DMS153 (cell line): ENCODE measurements at regions not wholly inside any gene's neighbourhood (a gene's known extent, or its start where the extent isn't known, plus 50 kb on each side); places are given as distances from the start of the nearest gene placed in this dataset.

Experiments used
- DNase-seq: peaks from one replicate; lab custom pipeline; 2025; lab: John Stamatoyannopoulos, UW

- DNase-seq = no peak
These were observed 1109.3 kb downstream of the ROBO2 start for GRCh38 chr3:78148986-78149717.

GRCh38 chr3:78153973-78154372 is 1114.1 kb downstream of the ROBO2 start:
- no peak for DNase-seq

GRCh38 chr3:78154521-78155186 is 1114.8 kb downstream of the ROBO2 start:
- no peak for DNase-seq

DNA sequence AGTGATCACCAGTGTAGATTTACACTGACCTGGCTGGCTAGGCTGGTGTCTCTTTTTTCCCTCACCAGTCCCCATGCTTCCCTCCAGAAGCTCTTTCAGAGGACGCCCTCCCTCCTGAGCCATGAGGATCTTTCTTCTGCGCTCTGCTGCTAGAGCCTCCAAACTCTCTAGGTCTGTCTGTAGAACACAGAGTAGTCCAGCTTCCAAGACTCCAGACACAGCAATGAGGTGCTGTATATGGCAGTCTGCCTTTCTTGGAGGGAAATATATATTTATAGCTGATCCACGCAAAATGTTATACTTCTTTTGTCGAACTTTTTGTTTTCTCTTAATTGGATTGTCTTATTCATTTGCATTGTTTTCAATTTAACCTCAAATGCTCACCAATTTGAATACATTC is 1121.8 kb downstream of the ROBO2 start:
- DNase-seq = no peak

- no peak for DNase-seq
These were observed 1123.5 kb downstream of the ROBO2 start for GRCh38 chr3:78163379-78163778.

- no peak for DNase-seq
These were observed 1126.0 kb downstream of the ROBO2 start for GRCh38 chr3:78165876-78166275.

DNA sequence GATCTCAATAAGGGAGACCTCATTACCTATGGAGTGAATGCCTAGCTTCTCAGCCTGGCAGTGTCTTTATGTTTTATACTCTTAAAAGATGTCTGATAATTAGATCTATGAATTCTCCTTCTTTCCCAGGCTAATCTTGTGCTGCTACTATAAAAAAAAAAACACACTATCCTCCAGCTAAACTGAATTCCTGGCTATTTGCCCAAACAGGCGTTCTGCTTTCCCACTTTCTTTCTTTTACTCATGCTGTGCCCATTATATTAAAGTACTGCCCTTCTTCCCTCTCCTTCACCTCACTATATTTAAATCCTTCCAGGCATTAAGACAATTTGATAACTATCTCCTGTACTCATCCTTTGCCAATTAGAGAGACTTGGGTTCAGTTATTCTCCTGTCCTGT is 1134.9 kb downstream of the ROBO2 start:
- no peak for DNase-seq

DNA sequence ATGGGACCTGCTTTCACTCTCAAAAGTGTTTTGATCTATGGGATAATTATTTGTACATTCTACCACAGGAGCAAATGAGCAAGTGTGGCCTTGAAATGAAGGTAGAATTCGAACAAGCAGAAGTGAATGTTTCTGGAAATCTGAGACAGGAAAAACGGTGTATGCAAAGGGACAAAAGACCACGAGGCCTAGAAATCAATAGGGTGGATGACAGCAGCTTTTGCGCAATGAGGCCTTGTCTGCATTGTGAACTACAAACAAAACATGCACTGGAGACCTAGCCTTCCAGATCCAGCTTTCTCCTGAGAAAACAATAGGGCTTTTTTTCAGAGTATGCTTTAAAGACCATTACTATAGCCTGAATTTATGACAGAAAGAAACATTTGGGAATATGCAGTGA is 1137.0 kb downstream of the ROBO2 start:
- no peak for DNase-seq

GRCh38 chr3:78177780-78178179 is 1137.9 kb downstream of the ROBO2 start:
- DNase-seq = no peak

- no peak for DNase-seq
These were observed 1138.3 kb downstream of the ROBO2 start for GRCh38 chr3:78178209-78178608.

DNA sequence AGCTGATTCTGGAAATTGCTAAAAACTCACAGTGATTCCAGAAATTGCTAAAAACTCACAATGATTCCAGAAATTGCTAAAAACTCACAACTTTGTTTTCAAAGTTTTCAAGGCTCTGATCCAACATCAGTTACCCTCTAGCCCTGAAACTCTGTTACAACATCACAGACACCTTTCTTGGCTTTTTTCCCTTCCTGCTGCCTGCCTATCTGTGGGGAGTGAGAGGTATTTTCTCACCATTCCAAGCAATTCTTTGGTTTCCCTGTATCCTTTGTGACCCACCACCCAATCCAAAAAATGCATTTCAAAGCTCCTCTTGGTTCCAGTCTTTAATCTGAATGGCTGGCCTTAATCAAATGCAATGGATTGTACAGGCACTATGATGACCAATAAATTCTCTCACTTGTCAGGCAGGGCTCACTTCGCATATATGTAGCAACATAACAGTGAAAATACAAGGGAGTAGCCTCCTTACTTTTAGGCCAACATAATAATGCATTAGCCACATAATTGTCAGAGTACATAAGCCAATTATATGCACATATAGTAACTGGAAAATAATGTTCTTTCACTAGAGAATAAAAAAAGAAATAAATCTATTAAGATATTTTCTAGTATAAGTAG is 1139.0 kb downstream of the ROBO2 start:
- DNase-seq = no peak

- DNase-seq = peak; percentile 38
These were observed 1144.2 kb downstream of the ROBO2 start for GRCh38 chr3:78183906-78184599.

- no peak for DNase-seq
These were observed 1146.5 kb downstream of the ROBO2 start for GRCh38 chr3:78186404-78186803.

GRCh38 chr3:78201091-78201490 is 1161.2 kb downstream of the ROBO2 start:
- DNase-seq = peak; percentile 7

- DNase-seq = no peak
These were observed 1165.1 kb downstream of the ROBO2 start for GRCh38 chr3:78204977-78205376.

DNA sequence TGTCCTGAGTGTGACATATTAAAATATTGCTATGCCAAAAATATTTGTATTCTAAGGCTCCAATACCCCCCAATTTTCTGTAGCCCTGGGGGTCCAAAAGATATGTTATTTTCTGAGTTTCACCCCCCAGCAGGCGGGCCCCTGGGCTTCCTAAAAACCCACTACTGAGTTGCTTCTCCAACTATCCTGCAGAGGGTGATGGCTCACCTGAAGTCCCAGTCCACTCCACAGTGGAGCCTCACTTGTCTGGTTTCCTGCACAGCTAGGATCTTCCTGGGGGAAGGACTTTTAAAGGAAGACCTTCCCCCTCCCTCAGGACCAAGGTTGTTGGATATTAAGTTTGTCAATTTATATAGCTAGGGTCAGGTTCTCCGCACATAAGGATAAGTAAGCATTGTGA is 1181.4 kb downstream of the ROBO2 start:
- DNase-seq = no peak

DNA sequence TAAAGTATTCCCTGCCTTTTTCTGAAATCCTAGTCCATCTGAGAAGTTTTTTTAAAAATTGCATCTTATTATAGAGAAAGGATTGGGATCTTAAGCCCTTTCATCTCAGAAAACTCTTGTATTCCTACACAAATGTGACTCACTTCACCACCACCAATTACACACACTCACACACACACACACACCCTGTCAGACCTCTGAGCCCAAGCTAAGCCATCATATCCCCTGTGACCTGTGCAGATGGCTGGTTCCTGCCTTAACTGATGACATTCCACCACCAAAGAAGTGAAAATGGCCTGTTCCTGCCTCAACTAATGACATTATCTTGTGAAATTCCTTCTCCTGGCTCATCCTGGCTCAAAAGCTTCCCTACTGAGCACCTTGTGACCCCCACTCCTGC is 1181.9 kb downstream of the ROBO2 start:
- no peak for DNase-seq

DNA sequence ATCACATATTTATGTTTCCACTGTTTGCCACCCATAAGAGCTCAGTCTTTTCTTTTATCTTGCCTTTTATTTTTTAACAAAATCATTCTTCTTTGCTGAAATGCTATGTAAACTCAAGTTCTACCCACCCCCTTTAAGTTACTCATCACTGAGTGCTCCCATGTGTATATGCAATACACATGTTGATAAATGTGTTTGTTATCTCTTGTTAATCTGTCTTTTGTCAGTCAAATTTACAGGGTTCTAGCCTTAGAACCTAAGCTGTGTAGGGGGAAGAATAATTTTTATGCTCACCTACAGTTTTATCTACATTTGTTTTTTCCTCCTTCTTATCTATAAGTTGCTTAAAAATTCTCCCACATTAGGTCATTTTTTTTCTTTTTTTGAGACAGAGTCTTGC is 1195.9 kb downstream of the ROBO2 start:
- no peak for DNase-seq

DNA sequence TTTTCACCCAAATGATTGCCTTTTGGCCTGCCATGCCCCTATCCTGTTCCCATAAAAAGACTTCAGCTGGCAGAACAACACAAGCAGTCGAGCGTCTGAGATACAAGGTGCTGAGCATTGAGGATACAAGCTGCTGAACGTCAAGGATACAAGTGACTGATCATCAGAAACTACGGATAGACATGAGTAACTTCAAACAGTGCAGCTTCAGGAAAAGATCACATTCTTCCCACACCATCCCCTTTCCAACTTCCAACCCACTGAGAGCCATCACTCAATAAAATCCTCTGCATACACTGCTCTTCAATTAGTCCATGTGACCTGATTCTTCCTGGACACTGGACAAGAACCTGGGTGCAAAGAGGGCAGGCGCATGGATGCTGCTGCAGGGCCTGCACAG is 1198.9 kb downstream of the ROBO2 start:
- DNase-seq = no peak

DNA sequence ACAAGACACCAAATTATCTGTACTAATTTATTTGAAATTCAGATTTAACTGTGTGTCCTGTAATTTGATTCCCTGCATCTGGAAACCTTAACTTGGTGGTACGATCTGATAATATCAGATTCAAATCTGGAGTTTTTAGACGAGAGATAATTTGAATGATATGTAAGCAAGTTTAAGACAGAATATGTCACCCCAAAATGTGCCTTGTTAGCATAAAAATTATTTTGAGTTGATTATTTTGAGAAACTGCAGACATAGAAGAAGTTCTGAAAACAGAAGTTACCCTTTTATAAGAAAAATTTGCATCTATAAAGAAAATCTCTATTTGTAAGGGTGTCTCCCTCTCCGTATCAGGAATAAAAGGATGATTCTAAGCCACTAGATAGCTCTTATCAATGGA is 1202.8 kb downstream of the ROBO2 start:
- no peak for DNase-seq

DNA sequence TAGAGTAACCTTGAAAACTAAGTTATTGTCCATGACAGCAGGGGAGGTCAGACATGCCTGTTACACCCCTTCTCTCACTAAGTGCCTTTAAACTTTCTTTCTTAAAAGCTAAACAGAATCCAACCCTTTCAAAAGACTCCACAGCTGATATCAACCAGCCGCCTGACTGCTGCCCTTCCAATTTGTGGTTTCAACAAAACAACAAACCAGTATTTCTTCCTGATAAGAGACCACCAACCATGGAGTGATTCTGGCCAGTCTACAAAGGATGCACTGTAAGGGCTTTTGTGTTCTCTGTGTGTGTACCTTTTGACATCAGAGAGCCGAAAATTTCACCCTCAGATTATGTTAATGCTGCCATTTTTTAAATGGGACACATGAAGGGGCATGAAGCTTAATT is 1204.2 kb downstream of the ROBO2 start:
- no peak for DNase-seq

GRCh38 chr3:78249294-78249693 is 1209.4 kb downstream of the ROBO2 start:
- no peak for DNase-seq

DNA sequence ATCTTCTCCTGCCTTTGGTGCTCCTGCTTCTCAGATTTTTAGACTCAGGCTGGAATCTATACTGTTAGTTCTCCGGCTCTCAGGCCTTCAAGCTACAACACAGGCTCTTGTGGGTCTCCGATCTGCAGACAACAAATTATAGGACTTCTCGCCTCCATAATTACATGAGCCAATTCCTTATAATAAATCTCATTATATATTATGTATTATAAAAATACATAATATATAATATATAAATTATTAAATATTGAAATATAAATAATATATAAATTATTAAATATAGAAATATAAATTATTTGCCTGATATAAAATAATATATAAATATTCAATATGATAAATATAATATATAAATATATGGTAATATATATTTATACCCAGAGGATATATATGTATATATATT is 1214.0 kb downstream of the ROBO2 start:
- DNase-seq = no peak
